T-helper 1 cell treated with Interleukin-12 subunit alpha and Interleukin-12 subunit beta and Interleukin-4 antibody, amounts not matched to agents 30 ng/mL and 1 ng/mL, for 36 hours (primary cell): ENCODE measurements at regions not wholly inside any gene's neighbourhood (a gene's known extent, or its start where the extent isn't known, plus 50 kb on each side); places are given as distances from the start of the nearest gene placed in this dataset.
"Not testable (repeated sequence)": the region's sequence is repeated elsewhere in the genome, so short reads cannot be mapped to it uniquely, and the experiment has no call there.

Experiments used
- intact Hi-C: fragments of 100-400 bp; cut with micrococcal nuclease; formaldehyde crosslinking; loops from one replicate; pipeline ENCODE4 v1.15.1; 2024

- intact Hi-C loops = not testable (repeated sequence)
Measured at GRCh38 chrX:95771198-95771597, 913.4 kb upstream of the DIAPH2 start.

DNA sequence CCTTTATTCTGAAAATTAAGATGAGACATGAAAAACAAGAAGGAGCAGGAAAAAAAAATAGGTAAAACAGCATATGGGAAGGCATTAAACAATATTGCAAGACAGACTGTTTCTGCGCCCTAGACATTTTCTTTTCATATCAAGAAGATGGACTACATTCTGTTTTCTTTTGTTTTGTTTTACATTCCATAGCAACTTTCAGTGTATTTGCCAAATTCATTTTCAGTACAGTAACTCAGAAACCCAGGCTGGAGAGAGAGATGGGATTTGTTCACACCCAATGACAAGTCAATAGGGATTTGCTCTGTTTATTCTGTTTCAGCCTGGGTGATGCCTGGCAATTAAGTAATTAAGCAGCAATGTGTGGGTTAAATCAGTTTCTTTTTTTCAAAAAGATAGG lies 892.8 kb upstream of the DIAPH2 start:
- intact Hi-C loops = no loop called here

DNA sequence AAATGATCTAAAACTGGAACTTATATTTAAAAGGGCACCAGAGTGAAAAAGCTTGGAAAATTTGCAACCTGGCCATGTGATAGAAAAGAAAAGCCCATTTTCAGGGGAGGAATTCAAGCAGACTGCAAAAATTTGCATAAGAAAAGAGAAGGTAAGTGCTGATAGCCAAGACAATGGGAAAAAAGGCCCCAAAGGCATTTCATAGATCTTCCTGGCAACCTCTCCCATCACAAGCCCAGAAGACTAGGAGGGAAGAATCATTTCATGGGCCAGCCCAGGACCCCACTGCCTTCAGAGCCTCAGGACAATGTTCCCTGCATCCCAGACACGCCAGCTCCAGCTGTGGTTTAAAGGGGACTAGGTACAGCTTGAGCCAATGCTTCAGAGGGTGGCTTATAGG lies 887.3 kb upstream of the DIAPH2 start:
- intact Hi-C loops = no loop called here

DNA sequence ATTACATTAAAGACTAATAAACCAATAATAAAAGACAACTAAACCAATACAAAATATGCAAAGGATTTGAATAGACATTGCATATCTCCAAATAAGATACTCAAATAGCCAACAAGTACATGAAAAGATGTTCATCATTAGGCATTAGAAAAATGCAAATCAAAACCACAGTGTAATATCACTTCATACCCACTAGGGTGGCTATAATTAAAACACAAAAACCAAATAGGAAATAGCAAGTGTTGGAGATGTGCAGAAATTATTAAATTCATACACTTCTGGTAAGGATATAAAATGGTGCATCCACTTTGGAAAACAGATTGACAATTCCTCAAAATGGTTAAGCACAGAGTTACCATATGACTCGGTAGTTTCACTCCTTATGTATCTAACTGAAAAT lies 860.8 kb upstream of the DIAPH2 start:
- intact Hi-C loops = no loop called here

- intact Hi-C loops = no loop called here
Measured at GRCh38 chrX:95835223-95835622, 849.4 kb upstream of the DIAPH2 start.

DNA sequence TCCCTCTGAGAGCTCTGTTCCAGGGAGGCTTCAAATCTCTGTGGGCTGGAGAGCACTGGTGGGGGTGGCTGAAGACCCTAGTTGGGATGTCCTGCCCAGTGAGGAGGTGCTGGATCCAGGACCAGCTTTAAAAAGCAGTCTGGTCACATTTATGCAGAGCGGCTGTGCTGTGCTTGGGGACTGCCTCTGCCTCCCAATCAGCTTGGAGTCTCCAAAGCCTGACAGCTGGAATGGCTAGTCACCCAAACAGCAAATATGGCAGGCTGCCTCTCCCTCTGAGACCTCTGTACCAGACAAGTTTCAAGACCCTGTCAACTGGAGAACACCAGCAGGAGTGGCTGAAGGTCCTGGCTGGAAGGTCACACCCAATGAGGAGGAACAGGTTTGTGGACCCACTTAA lies 848.1 kb upstream of the DIAPH2 start:
- intact Hi-C loops = no loop called here

DNA sequence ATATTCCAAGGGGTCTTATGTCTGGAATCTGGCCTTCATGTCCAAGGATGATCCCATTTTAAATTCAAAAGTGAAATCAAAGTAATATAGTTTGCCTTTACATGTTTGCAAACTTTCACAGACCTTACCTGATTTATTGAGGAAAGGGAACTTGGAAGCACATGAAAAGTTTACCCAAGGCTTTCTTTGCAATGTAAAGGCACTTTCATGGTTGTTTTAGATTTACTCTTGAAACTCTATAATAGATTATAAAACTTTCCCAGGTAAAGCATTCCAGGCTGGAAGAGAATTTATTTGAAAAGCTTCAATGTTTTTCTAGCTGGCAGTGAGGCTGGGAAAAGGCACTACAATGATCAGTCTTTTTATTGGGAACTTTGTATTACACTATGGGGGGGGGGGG lies 842.8 kb upstream of the DIAPH2 start:
- intact Hi-C loops = no loop called here

- intact Hi-C loops = no loop called here
Measured at GRCh38 chrX:95860127-95860526, 824.5 kb upstream of the DIAPH2 start.

- intact Hi-C loops = no loop called here
Measured at GRCh38 chrX:95875661-95876060, 809.0 kb upstream of the DIAPH2 start.

GRCh38 chrX:95878874-95879273 lies 805.8 kb upstream of the DIAPH2 start:
- intact Hi-C loops = no loop called here

DNA sequence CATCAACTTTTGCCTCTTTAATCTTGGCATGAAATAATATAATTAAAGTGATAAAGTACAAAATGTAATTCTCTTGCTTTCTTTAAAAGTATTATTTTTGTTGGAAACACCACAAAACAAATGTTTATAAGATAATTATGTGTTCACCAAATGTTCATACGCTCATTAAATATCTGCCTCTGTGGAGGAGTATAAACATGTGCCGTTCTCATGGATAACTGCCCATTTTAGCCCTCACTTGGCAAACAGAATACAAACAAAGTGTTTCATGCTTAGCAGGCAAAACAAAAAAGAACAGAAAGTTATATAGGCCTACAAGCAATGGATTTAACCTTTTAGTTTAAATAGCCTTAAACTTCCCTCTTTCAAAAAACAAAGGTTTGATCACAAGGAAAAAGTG lies 800.5 kb upstream of the DIAPH2 start:
- intact Hi-C loops = no loop called here

- intact Hi-C loops = no loop called here
Measured at GRCh38 chrX:95885074-95885473, 799.6 kb upstream of the DIAPH2 start.

- intact Hi-C loops = no loop called here
Measured at GRCh38 chrX:95889279-95889678, 795.4 kb upstream of the DIAPH2 start.

DNA sequence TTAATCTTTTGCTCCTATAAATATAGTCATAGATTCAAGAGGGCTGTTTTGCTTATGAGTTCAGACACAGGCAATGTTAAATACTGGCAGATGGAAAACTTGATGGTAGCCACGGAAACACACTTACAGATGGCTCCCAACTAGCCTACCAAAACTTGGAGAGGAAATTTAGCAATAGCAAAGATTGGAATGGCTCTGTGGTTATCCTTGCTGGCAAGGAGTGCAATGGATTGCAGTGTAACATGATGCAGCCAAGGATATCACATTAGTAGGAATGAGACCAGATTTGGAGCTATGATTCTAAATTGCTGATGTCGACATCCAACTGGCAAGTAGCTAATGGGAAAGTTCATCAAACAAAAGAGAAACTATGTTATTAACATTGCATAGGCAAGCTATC lies 791.0 kb upstream of the DIAPH2 start:
- intact Hi-C loops = no loop called here

DNA sequence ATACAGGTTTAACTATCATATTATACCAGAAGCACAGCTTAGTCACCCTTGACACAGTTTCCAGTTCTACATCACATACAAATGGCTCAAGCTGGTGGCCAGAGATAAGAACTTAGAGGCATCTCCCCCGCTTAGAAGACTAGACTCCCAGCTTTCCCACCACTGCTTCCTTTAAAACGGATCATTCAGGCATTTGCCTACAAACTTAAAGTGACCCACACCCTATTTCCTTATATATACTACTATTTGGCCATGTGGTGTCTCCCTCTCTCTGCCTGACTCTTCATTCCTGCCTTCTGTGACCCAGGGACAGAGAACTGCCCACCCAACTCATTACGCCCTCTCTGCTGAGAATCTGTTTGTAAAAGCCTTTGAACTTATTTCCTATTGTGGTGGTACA lies 781.2 kb upstream of the DIAPH2 start:
- intact Hi-C loops = no loop called here

DNA sequence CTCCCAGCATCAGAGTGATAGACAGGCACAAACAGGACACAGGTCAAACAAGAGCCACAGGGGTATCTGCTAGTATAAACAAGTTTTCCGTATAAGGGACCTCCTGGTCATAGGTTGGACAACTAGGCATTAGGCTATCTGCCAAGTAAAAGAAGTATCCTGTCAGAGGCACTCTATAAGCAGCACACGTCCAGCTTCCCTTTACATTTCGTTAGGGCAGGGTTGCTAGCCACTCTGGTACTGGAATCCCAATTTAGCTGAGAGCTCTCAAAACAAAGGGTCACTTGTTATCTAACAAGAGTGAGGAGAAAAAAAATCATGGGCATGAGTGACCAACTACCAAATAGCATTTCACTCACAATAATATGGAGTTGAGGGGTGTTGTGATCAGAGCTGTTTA lies 780.7 kb upstream of the DIAPH2 start:
- intact Hi-C loops = no loop called here

DNA sequence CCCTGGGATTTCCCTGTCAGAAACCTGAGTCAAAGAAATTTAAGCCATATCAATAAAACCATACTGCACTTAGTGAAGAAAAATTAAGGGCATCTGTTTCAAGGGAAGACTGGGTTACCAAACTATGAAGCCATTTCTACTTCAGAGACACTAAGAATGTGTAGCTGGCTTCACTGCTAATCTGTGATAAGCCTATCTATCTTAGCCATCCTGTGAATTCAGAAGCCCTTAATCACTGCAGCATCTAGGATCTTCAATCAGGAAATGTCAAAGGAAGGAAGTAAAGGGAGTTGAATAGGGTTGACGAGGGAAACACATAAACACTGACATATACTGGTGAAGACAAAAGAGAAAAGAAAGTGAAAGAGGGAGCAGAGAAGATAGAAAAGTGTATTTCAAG lies 777.6 kb upstream of the DIAPH2 start:
- intact Hi-C loops = no loop called here

DNA sequence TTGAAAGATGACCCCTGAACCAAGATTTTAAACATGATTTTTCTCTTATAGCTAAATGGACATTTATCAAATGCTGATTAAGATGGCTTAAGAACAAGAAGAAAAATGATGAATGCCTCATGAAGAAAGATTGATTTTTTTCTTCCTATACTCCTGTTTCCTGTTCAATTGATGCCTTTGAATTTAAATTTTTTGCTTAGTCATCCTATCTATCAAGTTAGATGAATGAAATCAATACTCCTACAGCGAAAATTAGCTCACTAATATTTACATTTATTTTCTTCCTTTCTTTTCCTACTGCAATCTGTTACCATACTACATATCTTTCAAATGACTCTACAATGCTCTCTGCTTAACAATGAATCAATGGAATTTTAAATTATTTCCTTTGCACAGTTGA lies 773.6 kb upstream of the DIAPH2 start:
- intact Hi-C loops = no loop called here

- intact Hi-C loops = no loop called here
Measured at GRCh38 chrX:95919605-95920004, 765.0 kb upstream of the DIAPH2 start.

- intact Hi-C loops = no loop called here
Measured at GRCh38 chrX:95945528-95945927, 739.1 kb upstream of the DIAPH2 start.

GRCh38 chrX:95949588-95949987 lies 735.1 kb upstream of the DIAPH2 start:
- intact Hi-C loops = no loop called here

- intact Hi-C loops = no loop called here
Measured at GRCh38 chrX:95950679-95951078, 734.0 kb upstream of the DIAPH2 start.

DNA sequence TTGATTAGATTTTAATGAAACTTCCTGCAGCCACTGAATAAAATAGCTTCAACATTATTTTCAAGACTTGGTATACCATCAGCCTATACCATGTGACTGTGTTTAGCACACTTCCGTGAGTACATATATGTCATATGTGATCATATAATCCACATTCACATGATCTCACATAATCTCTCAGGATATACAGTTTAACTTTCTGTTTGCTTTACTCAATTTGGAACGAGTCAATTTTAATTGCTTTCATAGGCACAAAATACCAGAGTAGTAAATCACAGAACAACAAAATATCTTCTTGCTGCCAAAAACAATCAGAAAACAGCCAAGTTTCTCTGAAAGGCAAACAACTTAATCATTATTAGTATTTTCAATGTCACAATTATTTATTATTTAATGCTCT lies 731.1 kb upstream of the DIAPH2 start:
- intact Hi-C loops = no loop called here

DNA sequence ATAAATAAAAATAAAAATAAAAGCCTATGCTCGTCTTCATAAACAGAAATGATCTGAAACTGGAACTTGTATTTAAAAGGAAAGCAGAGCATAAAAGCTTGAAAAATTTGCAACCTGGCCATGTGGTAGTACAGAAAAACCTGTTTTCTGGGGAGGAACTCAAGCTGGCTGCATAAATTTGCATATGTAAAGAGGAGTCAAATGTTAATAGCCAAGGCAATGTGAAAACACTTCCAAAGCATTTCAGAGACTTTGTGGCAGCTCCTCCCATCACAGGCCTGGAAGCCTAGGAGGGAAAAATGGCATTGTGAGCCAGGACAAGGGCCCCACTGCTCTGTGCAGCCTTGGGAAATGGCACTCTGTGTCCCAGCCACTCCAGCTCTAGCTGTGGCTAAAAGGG lies 727.9 kb upstream of the DIAPH2 start:
- intact Hi-C loops = no loop called here
